CD4-positive, CD25-positive, alpha-beta regulatory T cell (primary cell): ENCODE measurements at regions not wholly inside any gene's neighbourhood (a gene's known extent, or its start where the extent isn't known, plus 50 kb on each side); places are given as distances from the start of the nearest gene placed in this dataset.
A peak's percentile ranks its signal among the peaks of the same experiment; 100 is the strongest.
"Not testable (repeated sequence)": the region's sequence is repeated elsewhere in the genome, so short reads cannot be mapped to it uniquely, and the experiment has no call there.

Experiments
- ATAC-seq, 2 donors: fragments of 150-1000 bp; cut with Tn5 transposase; one replicate each; pipeline ENCODE4 v1.10.0; 2021; ENCODE audit warnings: low read depth in 2 of 2, moderate number of reproducible peaks in 2 of 2, moderate library complexity in 1 of 2
- DNase-seq, 3 donors: peaks; one replicate each; pipeline versions ENCODE4 v3.0.0 to v3.0.0-alpha.2; 2012 to 2022; ENCODE audit warnings: mixed read lengths in 1 of 3
- H3K27ac ChIP-seq: one replicate; pipeline ENCODE4 v1.7.0; 2013; ENCODE audit warnings: mild to moderate bottlenecking, low read length; ENCODE audit not compliant: insufficient read depth, poor library complexity, severe bottlenecking
- H3K27me3 ChIP-seq: one replicate; pipeline ENCODE4 v1.7.0; 2013; ENCODE audit warnings: low read length; ENCODE audit not compliant: control insufficient read depth, insufficient read depth
- H3K36me3 ChIP-seq: one replicate; pipeline ENCODE4 v1.7.0; 2013; ENCODE audit warnings: mild to moderate bottlenecking, low read length, moderate library complexity; ENCODE audit not compliant: control insufficient read depth, insufficient read depth
- H3K4me1 ChIP-seq: 2 replicates; pipeline ENCODE4 v1.7.0; 2013; ENCODE audit warnings: mild to moderate bottlenecking, low read length; ENCODE audit not compliant: insufficient read depth, control insufficient read depth, poor library complexity, severe bottlenecking
- H3K4me3 ChIP-seq: one replicate; pipeline ENCODE4 v1.7.0; 2013; ENCODE audit warnings: low read depth, mild to moderate bottlenecking, low read length, moderate library complexity
- H3K9me3 ChIP-seq, 2 experiments: 1 replicate in 1 of 2; 2 replicates in 1 of 2; pipeline ENCODE4 v1.7.0; 2013; ENCODE audit warnings: low read length in 2 of 2, mild to moderate bottlenecking in 1 of 2, moderate library complexity in 1 of 2; ENCODE audit not compliant: control insufficient read depth in 2 of 2
- H3K27ac Mint-ChIP-seq, 3 donors: one replicate each; pipeline ENCODE4 v1.8.0; 2020 to 2022; ENCODE audit warnings: mild to moderate bottlenecking in 3 of 3, mixed read lengths in 3 of 3, moderate library complexity in 2 of 3
- H3K27me3 Mint-ChIP-seq: one replicate; pipeline ENCODE4 v1.8.0; 2022; ENCODE audit warnings: mild to moderate bottlenecking, mixed read lengths
- H3K36me3 Mint-ChIP-seq: one replicate; pipeline ENCODE4 v1.8.0; 2020; ENCODE audit warnings: mixed read lengths
- H3K4me1 Mint-ChIP-seq, 4 donors: one replicate each; pipeline ENCODE4 v1.8.0; 2020 to 2022; ENCODE audit warnings: mixed read lengths in 4 of 4, mild to moderate bottlenecking in 1 of 4
- H3K4me3 Mint-ChIP-seq, 4 donors: one replicate each; pipeline ENCODE4 v1.8.0; 2020 to 2022; ENCODE audit warnings: mild to moderate bottlenecking in 4 of 4, mixed read lengths in 4 of 4, moderate library complexity in 3 of 4
- H3K9me3 Mint-ChIP-seq, 7 donors: one replicate each; pipeline ENCODE4 v1.8.0; 2020 to 2022; ENCODE audit warnings: mixed read lengths in 7 of 7, mild to moderate bottlenecking in 3 of 7, moderate library complexity in 2 of 7

DNA sequence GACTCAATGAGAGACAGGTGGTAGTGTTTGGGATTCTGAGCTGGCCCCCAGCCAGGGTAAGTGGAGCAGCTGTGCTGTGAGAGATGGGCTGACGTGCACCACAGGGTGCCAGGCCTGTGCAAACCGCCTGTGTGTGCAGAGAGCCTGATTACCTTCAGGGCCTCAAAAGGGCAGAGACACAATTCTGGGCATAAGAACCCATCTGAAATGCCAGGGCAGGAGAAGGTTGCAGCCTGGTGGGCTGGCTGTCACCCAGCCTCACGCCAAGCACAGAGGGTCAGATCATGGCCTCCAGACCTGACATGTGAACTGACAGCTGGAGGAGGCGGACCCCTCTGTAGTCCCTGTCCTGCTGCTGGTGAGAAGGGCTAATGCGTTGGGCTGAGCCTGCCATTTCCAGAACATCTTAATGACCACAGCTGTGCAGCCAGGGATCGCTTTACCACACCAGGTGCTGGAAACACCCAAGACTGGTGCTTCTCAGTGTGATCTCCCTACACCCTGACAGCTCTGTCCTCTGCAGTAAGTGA, 100.9 kb downstream of the ARL4C start:
- H3K36me3 ChIP-seq = no peaks in the 10 kb centered on the region
- H3K4me3 Mint-ChIP-seq = peak overlapping the region in 3 of 4 donors; percentile 13 to 50 (median 18)
- DNase-seq (no peak), ATAC-seq (no peak)
- no peak overlapping the region for H3K4me3 ChIP-seq
- H3K27ac ChIP-seq = no peak overlapping the region
- H3K9me3 Mint-ChIP-seq = no peaks in the 10 kb centered on the region
- peaks cover 43% of the 10 kb centered on the region for H3K4me1 ChIP-seq
- peak overlapping the region; percentile 90 to 97 (median 96) for H3K27ac Mint-ChIP-seq
- H3K27me3 Mint-ChIP-seq = no peaks in the 10 kb centered on the region
- no peaks in the 10 kb centered on the region for H3K27me3 ChIP-seq
- H3K36me3 Mint-ChIP-seq = peaks cover 7% of the 10 kb centered on the region
- no peaks in the 10 kb centered on the region for H3K9me3 ChIP-seq
- H3K4me1 Mint-ChIP-seq = peaks cover 31 to 88% (median 42%) of the 10 kb centered on the region in 4 donors

- H3K4me3 Mint-ChIP-seq = peak overlapping the region in 3 of 4 donors; percentile 79 to 83 (median 80)
- Histone ChIP-seq H3K27me3 (no peaks in the 10 kb centered on the region), H3K4me3 (peak overlapping the region; percentile 80), H3K9me3 (no peaks in the 10 kb centered on the region), H3K36me3 (no peaks in the 10 kb centered on the region), H3K27ac (peak overlapping the region; percentile 66), H3K4me1 (peaks cover 43% of the 10 kb centered on the region)
- H3K27ac Mint-ChIP-seq = peak overlapping the region; percentile 90 to 97 (median 96)
- DNase-seq (peak in 1 of 3 donors; percentile 36), ATAC-seq (peak; percentile 41 to 42)
- H3K36me3 Mint-ChIP-seq = peaks cover 4% of the 10 kb centered on the region
- peaks cover 0 to 3% (median 0%) of the 10 kb centered on the region in 7 donors for H3K9me3 Mint-ChIP-seq
- H3K4me1 Mint-ChIP-seq = peaks cover 29 to 88% (median 47%) of the 10 kb centered on the region in 4 donors
- no peaks in the 10 kb centered on the region for H3K27me3 Mint-ChIP-seq
Measured at GRCh38 chr2:234394450-234394849, 102.4 kb downstream of the ARL4C start.

DNA sequence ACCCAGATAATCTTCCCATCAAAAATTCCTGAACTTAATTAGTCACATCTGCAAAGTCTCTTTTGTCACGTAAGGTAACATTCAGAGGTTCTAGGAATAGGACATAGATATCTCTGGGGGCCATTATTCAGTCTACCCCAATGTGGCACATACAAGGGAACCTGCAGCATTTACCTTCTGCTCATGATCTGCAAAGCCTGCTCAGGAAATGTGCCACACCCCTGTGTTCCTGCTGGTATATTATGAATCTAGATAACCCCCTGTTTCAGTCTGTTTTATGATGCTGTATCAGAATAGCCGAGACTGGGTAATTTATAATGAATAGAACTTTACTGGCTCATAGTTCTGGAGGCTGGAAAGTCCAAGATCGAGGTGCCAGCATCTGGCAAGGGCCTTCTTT, 103.5 kb downstream of the ARL4C start:
- Histone ChIP-seq H3K9me3 (no peaks in the 10 kb centered on the region), H3K27me3 (no peaks in the 10 kb centered on the region), H3K27ac (peak overlapping the region; percentile 66), H3K4me1 (peaks cover 43% of the 10 kb centered on the region), H3K4me3 (peak overlapping the region; percentile 80), H3K36me3 (no peaks in the 10 kb centered on the region)
- Mint-ChIP-seq H3K36me3 (no peaks in the 10 kb centered on the region), H3K4me1 (peaks cover 29 to 82% (median 49%) of the 10 kb centered on the region in 4 donors), H3K27me3 (no peaks in the 10 kb centered on the region), H3K4me3 (peak overlapping the region; percentile 79 to 84 (median 82)), H3K9me3 (peaks cover 0 to 3% (median 0%) of the 10 kb centered on the region in 7 donors), H3K27ac (peak overlapping the region; percentile 90 to 97 (median 96))
- ATAC-seq (peak; percentile 62 to 66), DNase-seq (peak in 2 of 3 donors; percentile 34 to 71)

DNA sequence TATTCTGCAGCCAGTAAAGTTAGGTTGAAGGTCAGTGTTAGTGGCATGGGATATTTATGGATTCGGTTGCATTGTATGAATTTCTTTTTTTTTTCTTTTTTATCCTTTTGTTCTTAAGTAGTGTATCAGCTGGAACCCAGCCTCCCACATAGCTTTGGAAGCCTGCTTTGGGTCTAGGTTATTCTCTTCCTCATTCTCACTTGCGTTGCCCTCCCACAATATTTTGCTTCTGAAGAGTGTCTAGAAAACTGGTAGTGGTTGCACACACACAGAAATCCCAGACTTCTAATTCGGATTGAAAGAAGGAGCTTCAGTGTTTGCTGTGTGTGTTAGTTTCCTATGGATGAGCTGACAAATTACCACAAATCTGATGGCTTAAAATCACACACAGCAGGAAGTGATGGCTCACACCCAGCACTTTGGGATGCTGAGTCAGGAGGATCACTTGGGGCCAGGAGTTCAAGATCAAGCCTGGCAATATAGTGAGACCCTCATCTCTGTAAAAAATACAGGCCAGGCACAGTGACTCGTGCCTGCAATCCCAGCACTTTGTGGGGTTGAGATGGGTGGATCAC, 104.8 kb downstream of the ARL4C start:
- H3K4me1 Mint-ChIP-seq = peaks cover 29 to 76% (median 49%) of the 10 kb centered on the region in 4 donors
- no peaks in the 10 kb centered on the region for H3K36me3 ChIP-seq
- DNase-seq = peak in 1 of 3 donors; percentile 26

GRCh38 chr2:234391625-234392024, 105.3 kb downstream of the ARL4C start:
- H3K4me3 Mint-ChIP-seq = peak overlapping the region; percentile 9 to 66 (median 27)

More for the DNA sequence above, 104.8 kb downstream of the ARL4C start:
- ATAC-seq = no peak
- Histone ChIP-seq H3K4me1 (peaks cover 43% of the 10 kb centered on the region), H3K27ac (peak overlapping the region; percentile 66), H3K4me3 (no peak overlapping the region), H3K27me3 (no peaks in the 10 kb centered on the region), H3K9me3 (no peaks in the 10 kb centered on the region)
- peak overlapping the region; percentile 72 to 96 (median 92) for H3K27ac Mint-ChIP-seq
- H3K9me3 Mint-ChIP-seq = peaks cover 0 to 3% (median 0%) of the 10 kb centered on the region in 7 donors
- H3K27me3 Mint-ChIP-seq = no peaks in the 10 kb centered on the region
- no peaks in the 10 kb centered on the region for H3K36me3 Mint-ChIP-seq
- H3K4me3 Mint-ChIP-seq = peak overlapping the region in 3 of 4 donors; percentile 10 to 66 (median 44)

DNA sequence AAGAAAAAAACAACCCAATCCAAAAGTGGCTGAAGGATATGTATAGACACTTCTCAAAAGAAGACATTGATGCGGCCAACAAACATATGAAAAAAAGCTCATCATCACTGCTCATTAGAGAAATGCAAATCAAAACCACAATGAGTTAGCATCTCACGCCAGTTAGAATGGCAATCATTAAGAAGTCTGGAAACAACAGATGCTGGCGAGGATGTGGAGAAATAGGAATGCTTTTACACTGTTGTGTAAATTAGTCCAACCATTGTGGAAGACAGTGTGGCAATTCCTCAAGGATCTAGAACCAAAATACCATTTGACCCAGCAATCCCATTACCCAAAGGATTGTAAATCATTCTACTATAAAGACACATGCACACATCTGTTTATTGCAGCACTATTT, 107.2 kb downstream of the ARL4C start:
- not testable (repeated sequence) for ATAC-seq, H3K9me3 Mint-ChIP-seq, H3K27me3 Mint-ChIP-seq, H3K9me3 ChIP-seq, DNase-seq, H3K27ac ChIP-seq, H3K4me3 ChIP-seq, H3K36me3 ChIP-seq, H3K27me3 ChIP-seq, H3K36me3 Mint-ChIP-seq
- peak overlapping the region in 1 of 4 donors; percentile 12 for H3K4me3 Mint-ChIP-seq
- peaks cover 28% of the 10 kb centered on the region for H3K4me1 ChIP-seq
- peaks cover 29 to 54% (median 47%) of the 10 kb centered on the region in 4 donors for H3K4me1 Mint-ChIP-seq
- peak overlapping the region in 2 of 3 donors; percentile 15 to 42 for H3K27ac Mint-ChIP-seq

More at GRCh38 chr2:234391625-234392024, 105.3 kb downstream of the ARL4C start:
- Mint-ChIP-seq H3K27me3 (no peaks in the 10 kb centered on the region), H3K27ac (peak overlapping the region; percentile 72 to 96 (median 92)), H3K9me3 (peaks cover 0 to 3% (median 0%) of the 10 kb centered on the region in 7 donors), H3K4me1 (peaks cover 29 to 73% (median 52%) of the 10 kb centered on the region in 4 donors), H3K36me3 (no peaks in the 10 kb centered on the region)
- Histone ChIP-seq H3K4me1 (peaks cover 43% of the 10 kb centered on the region), H3K4me3 (no peak overlapping the region), H3K27me3 (no peaks in the 10 kb centered on the region), H3K27ac (no peak overlapping the region), H3K36me3 (no peaks in the 10 kb centered on the region), H3K9me3 (no peaks in the 10 kb centered on the region)
- DNase-seq = no peak
- no peak for ATAC-seq

DNA sequence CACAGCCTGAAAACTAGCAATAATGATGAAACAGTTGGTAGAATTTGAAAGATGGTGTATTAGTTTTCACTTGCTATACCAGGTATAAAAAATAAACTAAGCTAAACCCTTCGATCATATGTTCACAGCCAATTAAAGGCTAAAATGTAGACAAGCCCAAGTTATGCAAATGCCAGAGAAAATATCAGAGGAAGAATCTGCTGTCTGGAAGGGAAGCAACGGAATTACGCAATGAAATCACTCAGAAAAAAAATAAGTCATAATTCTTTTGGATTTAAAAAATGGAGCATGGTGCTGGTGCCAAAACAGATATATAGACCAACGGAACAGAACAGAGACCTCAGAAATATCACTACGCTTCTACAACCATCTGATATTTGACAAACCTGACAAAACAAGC, 108.3 kb downstream of the ARL4C start:
- Mint-ChIP-seq H3K4me3 (peak overlapping the region in 1 of 4 donors; percentile 17), H3K27ac (peak overlapping the region in 1 of 3 donors; percentile 26), H3K4me1 (peaks cover 18 to 43% (median 37%) of the 10 kb centered on the region in 4 donors), H3K27me3 (no peaks in the 10 kb centered on the region), H3K9me3 (peaks cover 0 to 3% (median 1%) of the 10 kb centered on the region in 7 donors), H3K36me3 (no peaks in the 10 kb centered on the region)
- Histone ChIP-seq H3K36me3 (no peaks in the 10 kb centered on the region), H3K9me3 (no peaks in the 10 kb centered on the region), H3K4me1 (peaks cover 17% of the 10 kb centered on the region), H3K27me3 (no peaks in the 10 kb centered on the region), H3K4me3 (no peak overlapping the region), H3K27ac (no peak overlapping the region)
- ATAC-seq (no peak), DNase-seq (no peak)
